ENCODE measurements at regions not wholly inside any gene's neighbourhood (a gene's known extent, or its start where the extent isn't known, plus 50 kb on each side); places are given as distances from the start of the nearest gene placed in this dataset.

DNA sequence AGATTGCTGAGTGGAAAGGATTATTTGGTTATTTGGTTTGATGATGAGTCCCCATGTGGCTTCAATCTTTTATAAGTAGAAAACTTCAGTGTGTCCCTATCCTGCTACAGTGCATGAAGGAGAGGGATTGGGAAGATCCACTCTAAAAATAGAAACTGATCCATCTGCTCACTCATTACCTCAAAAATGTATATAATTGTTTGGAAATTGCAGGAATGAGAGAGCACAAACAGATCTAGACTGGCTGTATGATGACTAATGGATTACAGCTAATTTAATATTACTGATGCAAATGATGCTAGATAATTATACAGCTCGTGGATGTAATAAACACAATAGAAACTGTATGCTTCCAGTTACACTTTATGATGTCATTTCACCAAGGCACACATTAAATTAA, 625.3 kb upstream of the PRR20A start:
- Mint-ChIP-seq H3K9me3 (ENCODE audit: insufficient read depth) (no peaks in the 10 kb centered on the region), H3K4me1 (no peaks in the 10 kb centered on the region), H3K27ac (no peak overlapping the region), H3K27me3 (no peaks in the 10 kb centered on the region), H3K4me3 (no peak overlapping the region)
- ChIA-PET POLR2A (no interaction called here), CTCF (no interaction called here)
- H3K4me1 ChIP-seq (ENCODE audit: control insufficient read depth in 2 of 2, insufficient read depth in 2 of 2, low read length in 2 of 2): no peaks in the 10 kb centered on the region
- TF ChIP-seq, protein P1, sequence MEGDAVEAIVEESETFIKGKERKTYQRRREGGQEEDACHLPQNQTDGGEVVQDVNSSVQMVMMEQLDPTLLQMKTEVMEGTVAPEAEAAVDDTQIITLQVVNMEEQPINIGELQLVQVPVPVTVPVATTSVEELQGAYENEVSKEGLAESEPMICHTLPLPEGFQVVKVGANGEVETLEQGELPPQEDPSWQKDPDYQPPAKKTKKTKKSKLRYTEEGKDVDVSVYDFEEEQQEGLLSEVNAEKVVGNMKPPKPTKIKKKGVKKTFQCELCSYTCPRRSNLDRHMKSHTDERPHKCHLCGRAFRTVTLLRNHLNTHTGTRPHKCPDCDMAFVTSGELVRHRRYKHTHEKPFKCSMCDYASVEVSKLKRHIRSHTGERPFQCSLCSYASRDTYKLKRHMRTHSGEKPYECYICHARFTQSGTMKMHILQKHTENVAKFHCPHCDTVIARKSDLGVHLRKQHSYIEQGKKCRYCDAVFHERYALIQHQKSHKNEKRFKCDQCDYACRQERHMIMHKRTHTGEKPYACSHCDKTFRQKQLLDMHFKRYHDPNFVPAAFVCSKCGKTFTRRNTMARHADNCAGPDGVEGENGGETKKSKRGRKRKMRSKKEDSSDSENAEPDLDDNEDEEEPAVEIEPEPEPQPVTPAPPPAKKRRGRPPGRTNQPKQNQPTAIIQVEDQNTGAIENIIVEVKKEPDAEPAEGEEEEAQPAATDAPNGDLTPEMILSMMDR (IDR thresholded peaks at IDR 0.05): no peak
- TF ChIP-seq EZH2 (IDR thresholded peaks at IDR 0.05; ENCODE audit: borderline replicate concordance, insufficient read depth, low read depth, low read length, poor library complexity, severe bottlenecking): no peak
- no peaks in the 10 kb centered on the region for H3K9me3 ChIP-seq (ENCODE audit: control extremely low read depth in 1 of 3, control insufficient read depth in 2 of 3, insufficient read depth in 1 of 3, low read length in 2 of 3)
- H3K9ac ChIP-seq (ENCODE audit: low read length): no peak overlapping the region
- no peaks in the 10 kb centered on the region for H4K20me1 ChIP-seq (ENCODE audit: control insufficient read depth, insufficient read depth, low read length, poor library complexity, severe bottlenecking)
- H3K79me2 ChIP-seq (ENCODE audit: control insufficient read depth, insufficient read depth, low read length): no peaks in the 10 kb centered on the region
- WGBS (ENCODE audit: insufficient coverage): no CpG with 5 or more reads among the region's 1 CpG
- no peak overlapping the region for H3K27ac ChIP-seq (ENCODE audit: low read length in 2 of 2)
- no peak for DNase-seq
- no peak for ATAC-seq (ENCODE audit: low read depth)
- no peaks in the 10 kb centered on the region for H3K27me3 ChIP-seq (replicated peaks in 1 of 4; ENCODE audit: control extremely low read depth in 1 of 4, control insufficient read depth in 3 of 4, insufficient read depth in 4 of 4, low read length in 3 of 4)
- H3K4me2 ChIP-seq (replicated peaks; ENCODE audit: low read depth, low read length, poor library complexity, severe bottlenecking): no peak overlapping the region
- H3K4me3 ChIP-seq (ENCODE audit: control extremely low read depth in 1 of 5, extremely low read depth in 1 of 5, insufficient read depth in 1 of 5, low read depth in 2 of 5, low read length in 4 of 5): no peak overlapping the region
- H3K36me3 ChIP-seq (replicated peaks in 1 of 2; ENCODE audit: control extremely low read depth in 1 of 2, control insufficient read depth in 1 of 2, extremely low read depth in 1 of 2, insufficient read depth in 2 of 2, low read length in 1 of 2): no peaks in the 10 kb centered on the region
- intact Hi-C loops (cut with micrococcal nuclease): no loop called here
- H2AFZ ChIP-seq (ENCODE audit: insufficient read depth, low read depth, low read length, poor library complexity, severe bottlenecking): no peak overlapping the region

DNA sequence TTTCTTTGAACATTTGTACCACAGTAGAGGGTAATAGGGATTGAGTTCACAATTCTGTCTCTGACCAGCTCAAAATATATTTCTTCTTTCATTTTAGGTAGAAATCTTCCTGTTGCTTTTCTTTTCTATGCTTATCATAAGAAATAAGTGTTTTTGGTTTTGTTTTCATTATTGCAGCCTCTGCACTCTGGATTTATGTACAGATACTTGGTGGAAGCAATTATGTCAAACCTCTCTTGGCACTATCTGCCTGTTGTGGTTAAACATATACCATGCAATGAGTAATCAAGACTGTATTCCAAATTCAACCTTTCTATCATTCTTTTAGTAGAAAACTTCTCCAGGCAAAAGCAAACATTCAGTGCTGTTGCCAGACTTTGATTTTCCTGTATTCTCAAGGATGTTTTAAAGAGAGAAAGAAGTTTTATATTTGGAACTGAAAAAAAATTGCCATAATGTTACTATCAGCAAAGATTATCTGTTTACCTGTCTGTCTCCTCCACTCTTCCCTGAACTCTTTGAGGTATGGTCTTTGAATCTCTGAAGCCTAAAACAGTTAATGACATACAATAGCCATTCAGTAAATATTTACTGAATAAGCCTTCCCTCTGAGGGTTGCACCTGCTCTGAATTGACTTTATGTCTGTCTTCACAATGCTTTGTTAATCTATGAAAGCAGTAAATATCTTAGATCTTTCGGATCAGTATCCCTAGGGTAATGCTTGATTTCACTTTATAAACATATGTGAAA, 612.5 kb upstream of the PRR20A start:
- no peaks in the 10 kb centered on the region for H3K4me1 Mint-ChIP-seq
- H4K20me1 ChIP-seq (ENCODE audit: control insufficient read depth, insufficient read depth, low read length, poor library complexity, severe bottlenecking): no peaks in the 10 kb centered on the region
- H3K4me3 ChIP-seq (ENCODE audit: control extremely low read depth in 1 of 5, extremely low read depth in 1 of 5, insufficient read depth in 1 of 5, low read depth in 2 of 5, low read length in 4 of 5): no peak overlapping the region
- H3K27ac Mint-ChIP-seq: no peak overlapping the region
- no CpG with 5 or more reads among the region's 1 CpG for WGBS (ENCODE audit: insufficient coverage)
- DNase-seq (no peak), ATAC-seq (ENCODE audit: low read depth) (no peak)
- H3K4me1 ChIP-seq (ENCODE audit: control insufficient read depth in 2 of 2, insufficient read depth in 2 of 2, low read length in 2 of 2): no peaks in the 10 kb centered on the region
- H3K27ac ChIP-seq (ENCODE audit: low read length in 2 of 2): no peak overlapping the region
- no peak overlapping the region for H3K4me2 ChIP-seq (replicated peaks; ENCODE audit: low read depth, low read length, poor library complexity, severe bottlenecking)
- peaks cover 0 to 5% (median 0%) of the 10 kb centered on the region in 3 donors for H3K9me3 ChIP-seq (ENCODE audit: control extremely low read depth in 1 of 3, control insufficient read depth in 2 of 3, insufficient read depth in 1 of 3, low read length in 2 of 3)
- no peaks in the 10 kb centered on the region for H3K36me3 ChIP-seq (replicated peaks in 1 of 2; ENCODE audit: control extremely low read depth in 1 of 2, control insufficient read depth in 1 of 2, extremely low read depth in 1 of 2, insufficient read depth in 2 of 2, low read length in 1 of 2)
- peaks cover 5% of the 10 kb centered on the region for H3K9me3 Mint-ChIP-seq (ENCODE audit: insufficient read depth)
- H3K27me3 Mint-ChIP-seq: no peaks in the 10 kb centered on the region
- H2AFZ ChIP-seq (ENCODE audit: insufficient read depth, low read depth, low read length, poor library complexity, severe bottlenecking): no peak overlapping the region
- ChIA-PET POLR2A (no interaction called here), CTCF (no interaction called here)
- TF ChIP-seq EZH2 (IDR thresholded peaks at IDR 0.05; ENCODE audit: borderline replicate concordance, insufficient read depth, low read depth, low read length, poor library complexity, severe bottlenecking): no peak
- TF ChIP-seq, protein P1 (IDR thresholded peaks at IDR 0.05): no peak
- no peak overlapping the region for H3K4me3 Mint-ChIP-seq
- intact Hi-C loops (cut with micrococcal nuclease): no loop called here
- H3K79me2 ChIP-seq (ENCODE audit: control insufficient read depth, insufficient read depth, low read length): no peaks in the 10 kb centered on the region
- H3K9ac ChIP-seq (ENCODE audit: low read length): no peak overlapping the region
- no peaks in the 10 kb centered on the region for H3K27me3 ChIP-seq (replicated peaks in 1 of 4; ENCODE audit: control extremely low read depth in 1 of 4, control insufficient read depth in 3 of 4, insufficient read depth in 4 of 4, low read length in 3 of 4)

All from B cell (primary cell).